K562 (cell line): ENCODE measurements at regions not wholly inside any gene's neighbourhood (a gene's known extent, or its start where the extent isn't known, plus 50 kb on each side); places are given as distances from the start of the nearest gene placed in this dataset.

Source experiments
- ATAC-seq: fragments of 200-7000 bp; cut with Tn5 transposase; 3 replicates; pipeline ENCODE4 v1.9.1; 2020; ENCODE audit warnings: moderate library complexity
- BruUV-seq: library from RNA; stranded (reverse); fragments of 400-500 nt; replicated peaks from 2 replicates; lab custom pipeline; 2021; lab: Mats Ljungman, UMichigan
- CTCF ChIA-PET: fragments of 300-600 bp; formaldehyde crosslinking; extraction: SDS; loops from one replicate; lab custom pipeline; 2021; ENCODE audit warnings: low intra/inter-chr PET ratio; lab: Yijun Ruan, JAX
- POLR2A ChIA-PET: fragments of 300-600, 350-650 bp; sonication (Branson Sonifier 250); formaldehyde crosslinking; extraction: SDS; loops from one replicate; lab custom pipeline; 2021; ENCODE audit warnings: antibody characterized with exemption, inconsistent platforms; lab: Yijun Ruan, JAX
- DNase-seq, 4 experiments: peaks; one replicate each; pipeline versions ENCODE4 v3.0.0 to v3.0.0-alpha.2; 2011 to 2018; ENCODE audit warnings: low spot score in 3 of 4, mixed read lengths in 3 of 4; ENCODE audit errors: extremely low read depth in 1 of 4
- FAIRE-seq: peaks from 2 replicates; lab custom pipeline; 2011; peaks lifted over from hg19 to GRCh38; lab: Jason Lieb, UNC
- H2AFZ ChIP-seq: 2 replicates; pipeline ENCODE4 v1.6.0; 2011; ENCODE audit warnings: low read depth, low read length, control low read depth, inconsistent platforms
- H3K27ac ChIP-seq: fragments of 200-600 bp; 3 replicates; pipeline ENCODE4 v1.8.0; 2011; ENCODE audit warnings: low read depth, mild to moderate bottlenecking, control low read depth, inconsistent platforms, low read length, moderate library complexity, mixed read lengths; ENCODE audit errors: extremely low read depth
- H3K27me3 ChIP-seq, 2 experiments: fragments of 300-600 bp in 1 of 2; 2 replicates in 1 of 2; 3 replicates in 1 of 2; pipeline versions ENCODE4 v1.6.0 to v1.8.0; 2011; ENCODE audit warnings: inconsistent platforms in 2 of 2, low read length in 2 of 2, mild to moderate bottlenecking in 1 of 2, mixed read lengths in 1 of 2, moderate library complexity in 1 of 2; ENCODE audit not compliant: control insufficient read depth in 2 of 2, insufficient read depth in 2 of 2
- H3K36me3 ChIP-seq: fragments of 300-600 bp; 3 replicates; pipeline ENCODE4 v1.8.0; 2011; ENCODE audit warnings: mild to moderate bottlenecking, low read length, inconsistent platforms; ENCODE audit not compliant: control insufficient read depth, insufficient read depth
- H3K4me1 ChIP-seq, 2 experiments: fragments of 200-600 bp in 1 of 2; replicated peaks in 1 of 2; 2 replicates in 1 of 2; 3 replicates in 1 of 2; pipeline versions ENCODE4 v1.5.1 to v1.8.0; 2011; ENCODE audit warnings: inconsistent platforms in 2 of 2, low read length in 2 of 2, mild to moderate bottlenecking in 1 of 2, mixed read lengths in 1 of 2, moderate library complexity in 1 of 2; ENCODE audit not compliant: control insufficient read depth in 2 of 2, insufficient read depth in 2 of 2
- H3K4me2 ChIP-seq: 2 replicates; pipeline ENCODE4 v1.6.1; 2011; ENCODE audit warnings: low read length, control low read depth, inconsistent platforms, mixed read lengths; ENCODE audit not compliant: insufficient read depth
- H3K4me3 ChIP-seq: fragments of 200-600 bp; sonication (generic), shearing (Covaris generic); 2 replicates; pipeline ENCODE4 v1.5.1; 2016; ENCODE audit warnings: control low read depth, inconsistent platforms
- H3K79me2 ChIP-seq: fragments of 200-600 bp; 3 replicates; pipeline ENCODE4 v1.8.0; 2011; ENCODE audit warnings: low read length, inconsistent platforms; ENCODE audit not compliant: control insufficient read depth, insufficient read depth
- H3K9ac ChIP-seq, 2 experiments: 2 replicates each; pipeline versions ENCODE4 v1.6.0 to v1.6.1; 2011; ENCODE audit warnings: low read depth in 2 of 2, low read length in 2 of 2, control low read depth in 1 of 2, inconsistent platforms in 1 of 2, mild to moderate bottlenecking in 1 of 2, mixed read lengths in 1 of 2; ENCODE audit not compliant: insufficient read depth in 1 of 2
- H3K9me1 ChIP-seq: one replicate; pipeline ENCODE4 v1.6.0; 2011; ENCODE audit warnings: inconsistent platforms, mild to moderate bottlenecking, low read length, moderate library complexity; ENCODE audit not compliant: control insufficient read depth, insufficient read depth
- H3K9me3 ChIP-seq: replicated peaks from 2 replicates; pipeline ENCODE4 v1.5.1; 2011; ENCODE audit warnings: low read depth, low read length, inconsistent platforms; ENCODE audit not compliant: control insufficient read depth, insufficient read depth
- H4K20me1 ChIP-seq: replicated peaks from 2 replicates; pipeline ENCODE4 v1.6.1; 2011; ENCODE audit warnings: low read length, inconsistent platforms, mixed read lengths; ENCODE audit not compliant: control insufficient read depth, insufficient read depth
- GATAD2A ChIP-seq: fragments of 450-650 bp; IDR thresholded peaks from 2 replicates; pipeline ENCODE4 v1.6.1; 2017
- NCOA2 ChIP-seq, 2 experiments: fragments of 450-650 bp; IDR thresholded peaks; 2 replicates each; pipeline ENCODE4 v1.6.1; 2018; ENCODE audit warnings: mild to moderate bottlenecking in 2 of 2, moderate library complexity in 1 of 2; ENCODE audit not compliant: partially characterized antibody in 2 of 2
- SMARCB1 ChIP-seq: IDR thresholded peaks from 2 replicates; pipeline ENCODE4 v1.6.1; 2011; ENCODE audit warnings: improper control_type of control experiment, low read depth; ENCODE audit not compliant: insufficient read length
- ZNF212 ChIP-seq: fragments of 450-650 bp; formaldehyde crosslinking; IDR thresholded peaks from 2 replicates; pipeline ENCODE4 v1.4.0; 2020; ENCODE audit warnings: mild to moderate bottlenecking
- WGBS: fragments of 100-300 bp; shearing (Covaris generic); methylation state at CpG from one replicate; pipeline ENCODE4 v1.1.6; 2016; ENCODE audit warnings: low coverage, mixed read lengths; ENCODE audit not compliant: insufficient coverage; ENCODE audit errors: missing lambda C conversion rate; 5-methylcytosine and 5-hydroxymethylcytosine counted together
- in situ Hi-C: fragments of 300-500 bp; cut with MboI; formaldehyde crosslinking; loops from 4 replicates; pipeline ENCODE4 v1.15.0; 2018; ENCODE audit warnings: inconsistent platforms, mixed read lengths
- intact Hi-C: fragments of 100-400 bp; cut with micrococcal nuclease; formaldehyde crosslinking; loops from 2 replicates; pipeline ENCODE4 v1.14.2; 2022
- TF ChIP-seq, protein P1 (sequence below): fragments of 450-650 bp; IDR thresholded peaks from 2 replicates; pipeline ENCODE4 v1.7.1; 2018; ENCODE audit warnings: mild to moderate bottlenecking, low read depth; ENCODE audit not compliant: partially characterized antibody
- TF ChIP-seq, protein P2 (sequence below): fragments of 250-450 bp; sonication (Bioruptor Pico); IDR thresholded peaks from 2 replicates; pipeline ENCODE4 v1.5.0; 2021; ENCODE audit warnings: mild to moderate bottlenecking, borderline replicate concordance
- TF ChIP-seq, protein P3 (sequence below): sonication (generic); formaldehyde crosslinking; IDR thresholded peaks from 2 replicates; pipeline ENCODE4 v1.4.0; 2020; ENCODE audit warnings: mild to moderate bottlenecking, missing genetic modification reagents
- TF ChIP-seq, protein P4 (sequence below): conservative IDR thresholded peaks from 2 replicates; pipeline ENCODE4 v1.6.1; 2011; ENCODE audit warnings: low read depth, mild to moderate bottlenecking, low read length; ENCODE audit not compliant: control insufficient read depth

DNA sequence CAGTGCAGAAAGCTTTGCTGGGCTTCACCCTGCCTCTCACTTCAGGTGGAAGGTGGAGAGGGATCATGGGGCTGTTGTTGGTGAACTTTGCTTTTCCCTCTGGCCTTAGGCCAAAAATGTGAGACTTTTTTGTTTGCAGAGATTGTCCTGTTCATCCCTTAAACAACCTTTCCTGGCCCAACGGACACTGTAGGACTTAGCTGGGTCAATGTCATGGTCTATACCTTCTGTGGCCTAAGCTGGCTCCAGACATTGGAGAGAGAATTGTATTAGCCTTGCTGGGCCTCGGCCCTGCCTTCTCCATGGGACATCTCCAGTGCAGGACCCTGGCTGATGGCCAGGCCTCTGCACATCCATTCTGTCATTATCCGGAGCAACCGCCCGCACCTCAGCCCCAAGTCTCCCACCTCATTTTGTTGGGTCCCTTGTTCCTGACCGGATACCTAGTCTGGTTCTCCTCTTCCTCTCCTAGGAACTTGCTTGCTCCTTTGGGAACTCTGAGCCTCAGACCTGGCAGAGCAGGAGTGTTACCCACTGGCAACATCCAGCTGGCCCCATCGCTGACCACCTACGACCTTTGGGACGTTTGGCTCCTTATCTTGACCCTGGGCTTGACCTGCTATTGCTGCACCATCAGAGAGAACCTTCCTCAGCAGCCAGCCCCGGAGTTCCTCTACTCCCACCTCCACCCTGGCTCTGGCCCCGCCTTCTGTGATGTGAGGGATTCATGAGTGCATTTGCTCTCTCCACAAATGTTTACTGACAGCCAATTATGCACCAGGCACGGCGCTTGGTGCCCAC is 128.2 kb downstream of the BANF2 start (continued):
- TF ChIP-seq, protein P1, sequence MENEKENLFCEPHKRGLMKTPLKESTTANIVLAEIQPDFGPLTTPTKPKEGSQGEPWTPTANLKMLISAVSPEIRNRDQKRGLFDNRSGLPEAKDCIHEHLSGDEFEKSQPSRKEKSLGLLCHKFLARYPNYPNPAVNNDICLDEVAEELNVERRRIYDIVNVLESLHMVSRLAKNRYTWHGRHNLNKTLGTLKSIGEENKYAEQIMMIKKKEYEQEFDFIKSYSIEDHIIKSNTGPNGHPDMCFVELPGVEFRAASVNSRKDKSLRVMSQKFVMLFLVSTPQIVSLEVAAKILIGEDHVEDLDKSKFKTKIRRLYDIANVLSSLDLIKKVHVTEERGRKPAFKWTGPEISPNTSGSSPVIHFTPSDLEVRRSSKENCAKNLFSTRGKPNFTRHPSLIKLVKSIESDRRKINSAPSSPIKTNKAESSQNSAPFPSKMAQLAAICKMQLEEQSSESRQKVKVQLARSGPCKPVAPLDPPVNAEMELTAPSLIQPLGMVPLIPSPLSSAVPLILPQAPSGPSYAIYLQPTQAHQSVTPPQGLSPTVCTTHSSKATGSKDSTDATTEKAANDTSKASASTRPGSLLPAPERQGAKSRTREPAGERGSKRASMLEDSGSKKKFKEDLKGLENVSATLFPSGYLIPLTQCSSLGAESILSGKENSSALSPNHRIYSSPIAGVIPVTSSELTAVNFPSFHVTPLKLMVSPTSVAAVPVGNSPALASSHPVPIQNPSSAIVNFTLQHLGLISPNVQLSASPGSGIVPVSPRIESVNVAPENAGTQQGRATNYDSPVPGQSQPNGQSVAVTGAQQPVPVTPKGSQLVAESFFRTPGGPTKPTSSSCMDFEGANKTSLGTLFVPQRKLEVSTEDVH: no peak

- no peaks in the 10 kb centered on the region for H3K79me2 ChIP-seq
- H3K36me3 ChIP-seq: no peaks in the 10 kb centered on the region
- no peak for ATAC-seq
- DNase-seq: no peak
- CTCF ChIA-PET: no interaction called here
- no peak for FAIRE-seq
- no peaks in the 10 kb centered on the region for H3K9me1 ChIP-seq
- no peak overlapping the region for H3K27ac ChIP-seq
- no peaks in the 10 kb centered on the region for H3K9me3 ChIP-seq
- in situ Hi-C loops: no loop called here
- H2AFZ ChIP-seq: no peak overlapping the region
- no TSS peak for BruUV-seq
- H3K27me3 ChIP-seq: peaks cover 0 to 17% of the 10 kb centered on the region in 2 experiments; a peak in 2 of 5 replicates
- intact Hi-C loops: no loop called here
- no peaks in the 10 kb centered on the region for H4K20me1 ChIP-seq
- H3K4me2 ChIP-seq: no peak overlapping the region
- POLR2A ChIA-PET: no interaction called here
- H3K4me1 ChIP-seq: no peaks in the 10 kb centered on the region
- no peak overlapping the region for H3K4me3 ChIP-seq
- 24% methylated on average over 4 of the region's 4 CpGs for WGBS
- no peak overlapping the region for H3K9ac ChIP-seq
- TF ChIP-seq, protein P2, sequence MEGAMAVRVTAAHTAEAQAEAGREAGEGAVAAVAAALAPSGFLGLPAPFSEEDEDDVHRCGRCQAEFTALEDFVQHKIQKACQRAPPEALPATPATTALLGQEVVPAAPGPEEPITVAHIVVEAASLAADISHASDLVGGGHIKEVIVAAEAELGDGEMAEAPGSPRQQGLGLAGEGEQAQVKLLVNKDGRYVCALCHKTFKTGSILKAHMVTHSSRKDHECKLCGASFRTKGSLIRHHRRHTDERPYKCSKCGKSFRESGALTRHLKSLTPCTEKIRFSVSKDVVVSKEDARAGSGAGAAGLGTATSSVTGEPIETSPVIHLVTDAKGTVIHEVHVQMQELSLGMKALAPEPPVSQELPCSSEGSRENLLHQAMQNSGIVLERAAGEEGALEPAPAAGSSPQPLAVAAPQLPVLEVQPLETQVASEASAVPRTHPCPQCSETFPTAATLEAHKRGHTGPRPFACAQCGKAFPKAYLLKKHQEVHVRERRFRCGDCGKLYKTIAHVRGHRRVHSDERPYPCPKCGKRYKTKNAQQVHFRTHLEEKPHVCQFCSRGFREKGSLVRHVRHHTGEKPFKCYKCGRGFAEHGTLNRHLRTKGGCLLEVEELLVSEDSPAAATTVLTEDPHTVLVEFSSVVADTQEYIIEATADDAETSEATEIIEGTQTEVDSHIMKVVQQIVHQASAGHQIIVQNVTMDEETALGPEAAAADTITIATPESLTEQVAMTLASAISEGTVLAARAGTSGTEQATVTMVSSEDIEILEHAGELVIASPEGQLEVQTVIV (CRISPR knock-in tag): no peak
- TF ChIP-seq, protein P3, sequence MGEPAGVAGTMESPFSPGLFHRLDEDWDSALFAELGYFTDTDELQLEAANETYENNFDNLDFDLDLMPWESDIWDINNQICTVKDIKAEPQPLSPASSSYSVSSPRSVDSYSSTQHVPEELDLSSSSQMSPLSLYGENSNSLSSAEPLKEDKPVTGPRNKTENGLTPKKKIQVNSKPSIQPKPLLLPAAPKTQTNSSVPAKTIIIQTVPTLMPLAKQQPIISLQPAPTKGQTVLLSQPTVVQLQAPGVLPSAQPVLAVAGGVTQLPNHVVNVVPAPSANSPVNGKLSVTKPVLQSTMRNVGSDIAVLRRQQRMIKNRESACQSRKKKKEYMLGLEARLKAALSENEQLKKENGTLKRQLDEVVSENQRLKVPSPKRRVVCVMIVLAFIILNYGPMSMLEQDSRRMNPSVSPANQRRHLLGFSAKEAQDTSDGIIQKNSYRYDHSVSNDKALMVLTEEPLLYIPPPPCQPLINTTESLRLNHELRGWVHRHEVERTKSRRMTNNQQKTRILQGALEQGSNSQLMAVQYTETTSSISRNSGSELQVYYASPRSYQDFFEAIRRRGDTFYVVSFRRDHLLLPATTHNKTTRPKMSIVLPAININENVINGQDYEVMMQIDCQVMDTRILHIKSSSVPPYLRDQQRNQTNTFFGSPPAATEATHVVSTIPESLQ (CRISPR knock-in tag): no peak
- no peak for TF ChIP-seq ZNF212 (CRISPR knock-in tag)
- TF ChIP-seq GATAD2A: no peak
- TF ChIP-seq NCOA2 (IDR thresholded peaks at IDR 0.05; ENCODE audit: partially characterized antibody in 2 of 2): no peak
- TF ChIP-seq SMARCB1: no peak
- TF ChIP-seq, protein P4, sequence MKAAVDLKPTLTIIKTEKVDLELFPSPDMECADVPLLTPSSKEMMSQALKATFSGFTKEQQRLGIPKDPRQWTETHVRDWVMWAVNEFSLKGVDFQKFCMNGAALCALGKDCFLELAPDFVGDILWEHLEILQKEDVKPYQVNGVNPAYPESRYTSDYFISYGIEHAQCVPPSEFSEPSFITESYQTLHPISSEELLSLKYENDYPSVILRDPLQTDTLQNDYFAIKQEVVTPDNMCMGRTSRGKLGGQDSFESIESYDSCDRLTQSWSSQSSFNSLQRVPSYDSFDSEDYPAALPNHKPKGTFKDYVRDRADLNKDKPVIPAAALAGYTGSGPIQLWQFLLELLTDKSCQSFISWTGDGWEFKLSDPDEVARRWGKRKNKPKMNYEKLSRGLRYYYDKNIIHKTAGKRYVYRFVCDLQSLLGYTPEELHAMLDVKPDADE: no peak
These were observed 127.3 kb downstream of the BANF2 start for GRCh38 chr20:17827079-17827478.
